Keratinocyte (primary cell): ENCODE measurements at regions not wholly inside any gene's neighbourhood (a gene's known extent, or its start where the extent isn't known, plus 50 kb on each side); places are given as distances from the start of the nearest gene placed in this dataset.

Experiments
- DNase-seq: peaks from one replicate; pipeline ENCODE4 v3.0.0-alpha.2; 2011; ENCODE audit warnings: low read depth, missing footprints, low spot score
- FAIRE-seq: peaks from 2 replicates; lab custom pipeline; 2011; peaks lifted over from hg19 to GRCh38; lab: Jason Lieb, UNC
- H2AFZ ChIP-seq: 2 replicates; pipeline ENCODE4 v1.6.0; 2012; ENCODE audit warnings: low read length, control low read depth, inconsistent platforms; ENCODE audit not compliant: control insufficient read depth
- H3K27ac ChIP-seq: 2 replicates; pipeline ENCODE4 v1.5.1; 2011; ENCODE audit warnings: low read length; ENCODE audit not compliant: control insufficient read depth, insufficient read depth
- H3K27me3 ChIP-seq: 3 replicates; pipeline ENCODE4 v1.6.0; 2011; ENCODE audit warnings: low read length; ENCODE audit not compliant: control insufficient read depth, insufficient read depth; ENCODE audit errors: extremely low read depth
- H3K36me3 ChIP-seq, 2 experiments: 2 replicates in 1 of 2; 3 replicates in 1 of 2; pipeline ENCODE4 v1.5.1; 2011; ENCODE audit warnings: low read length in 2 of 2, mild to moderate bottlenecking in 1 of 2; ENCODE audit not compliant: control insufficient read depth in 2 of 2, insufficient read depth in 2 of 2; ENCODE audit errors: extremely low read depth in 1 of 2
- H3K4me1 ChIP-seq: 3 replicates; pipeline ENCODE4 v1.5.1; 2011; ENCODE audit warnings: low read length; ENCODE audit not compliant: control insufficient read depth, insufficient read depth; ENCODE audit errors: extremely low read depth
- H3K4me2 ChIP-seq: 3 replicates; pipeline ENCODE4 v1.6.0; 2011; ENCODE audit warnings: low read depth, low read length; ENCODE audit not compliant: control insufficient read depth, insufficient read depth; ENCODE audit errors: extremely low read depth
- H3K4me3 ChIP-seq, 3 experiments: fragments of 200-600 bp in 1 of 3; sonication (generic) in 1 of 3; 2 replicates in 2 of 3; 3 replicates in 1 of 3; pipeline ENCODE4 v1.5.1; 2011 to 2016; ENCODE audit warnings: low read length in 3 of 3, mild to moderate bottlenecking in 3 of 3, control low read depth in 2 of 3, inconsistent platforms in 1 of 3, low read depth in 1 of 3, mixed read lengths in 1 of 3, mixed run types in 1 of 3, moderate library complexity in 1 of 3; ENCODE audit not compliant: control insufficient read depth in 2 of 3, insufficient read depth in 2 of 3; ENCODE audit errors: extremely low read depth in 1 of 3
- H3K79me2 ChIP-seq: 2 replicates; pipeline ENCODE4 v1.6.0; 2012; ENCODE audit warnings: low read length; ENCODE audit not compliant: control insufficient read depth, insufficient read depth
- H3K9ac ChIP-seq: 3 replicates; pipeline ENCODE4 v1.6.0; 2011; ENCODE audit warnings: low read length; ENCODE audit not compliant: control insufficient read depth, insufficient read depth; ENCODE audit errors: extremely low read depth
- H3K9me1 ChIP-seq: 3 replicates; pipeline ENCODE4 v1.6.0; 2011; ENCODE audit warnings: low read length; ENCODE audit not compliant: control insufficient read depth, insufficient read depth; ENCODE audit errors: extremely low read depth
- H3K9me3 ChIP-seq: 2 replicates; pipeline ENCODE4 v1.5.1; 2012; ENCODE audit warnings: low read depth, low read length; ENCODE audit not compliant: control insufficient read depth
- H4K20me1 ChIP-seq: 3 replicates; pipeline ENCODE4 v1.6.0; 2011; ENCODE audit warnings: low read length; ENCODE audit not compliant: control insufficient read depth, insufficient read depth; ENCODE audit errors: extremely low read depth
- EZH2 ChIP-seq: IDR thresholded peaks from one replicate; pipeline ENCODE4 v1.6.1; 2012; ENCODE audit warnings: inconsistent platforms, mild to moderate bottlenecking, low read length, moderate library complexity
- dilution Hi-C: fragments of 300-500 bp; cut with MboI; formaldehyde crosslinking; loops from one replicate; pipeline ENCODE4 v1.7.0; 2020; ENCODE audit warnings: low sequenced_read_pairs; ENCODE audit not compliant: extremely low pct_ligation_motif_present
- TF ChIP-seq, protein P1 (sequence below), 3 experiments: IDR thresholded peaks in 1 of 3; conservative IDR thresholded peaks in 1 of 3; optimal IDR thresholded peaks in 1 of 3; 2 replicates in 2 of 3; 3 replicates in 1 of 3; pipeline versions ENCODE3 to v1.5.1; 2011; ENCODE audit warnings: low read length in 3 of 3, mild to moderate bottlenecking in 3 of 3, moderate library complexity in 2 of 3, control low read depth in 1 of 3, inconsistent platforms in 1 of 3; ENCODE audit not compliant: insufficient read depth in 2 of 3; ENCODE audit errors: extremely low read depth in 1 of 3

DNA sequence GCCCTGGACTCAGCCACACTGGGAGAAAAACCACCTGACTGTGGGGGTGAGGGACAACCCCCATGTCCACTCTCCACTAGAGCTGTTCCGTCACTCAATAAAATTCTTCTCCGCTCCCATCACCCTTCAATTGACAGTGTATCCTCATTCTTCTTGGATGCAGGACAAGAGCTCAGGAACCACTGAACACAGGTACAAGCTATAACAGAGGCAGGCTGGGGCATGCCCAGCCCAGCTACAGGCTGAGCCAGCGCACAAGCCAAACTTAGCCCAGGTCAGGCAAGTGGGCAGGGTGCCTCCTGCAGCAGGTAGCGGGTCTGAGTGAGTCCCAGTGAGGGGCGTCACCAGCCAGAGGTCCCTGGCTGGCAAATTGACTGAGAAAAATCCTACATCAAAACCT is 183.4 kb downstream of the HINT1 start:
- Histone ChIP-seq H3K4me1 (no peaks in the 10 kb centered on the region), H3K27ac (no peak overlapping the region), H3K4me2 (no peak overlapping the region), H3K9me3 (no peaks in the 10 kb centered on the region), H3K79me2 (no peaks in the 10 kb centered on the region), H3K9ac (no peak overlapping the region), H2AFZ (no peak overlapping the region), H3K36me3 (no peaks in the 10 kb centered on the region), H4K20me1 (no peaks in the 10 kb centered on the region), H3K27me3 (no peaks in the 10 kb centered on the region), H3K4me3 (no peak overlapping the region), H3K9me1 (no peaks in the 10 kb centered on the region)
- dilution Hi-C loops, result no loop called here
- TF ChIP-seq EZH2, result no peak
- TF ChIP-seq, protein P1, sequence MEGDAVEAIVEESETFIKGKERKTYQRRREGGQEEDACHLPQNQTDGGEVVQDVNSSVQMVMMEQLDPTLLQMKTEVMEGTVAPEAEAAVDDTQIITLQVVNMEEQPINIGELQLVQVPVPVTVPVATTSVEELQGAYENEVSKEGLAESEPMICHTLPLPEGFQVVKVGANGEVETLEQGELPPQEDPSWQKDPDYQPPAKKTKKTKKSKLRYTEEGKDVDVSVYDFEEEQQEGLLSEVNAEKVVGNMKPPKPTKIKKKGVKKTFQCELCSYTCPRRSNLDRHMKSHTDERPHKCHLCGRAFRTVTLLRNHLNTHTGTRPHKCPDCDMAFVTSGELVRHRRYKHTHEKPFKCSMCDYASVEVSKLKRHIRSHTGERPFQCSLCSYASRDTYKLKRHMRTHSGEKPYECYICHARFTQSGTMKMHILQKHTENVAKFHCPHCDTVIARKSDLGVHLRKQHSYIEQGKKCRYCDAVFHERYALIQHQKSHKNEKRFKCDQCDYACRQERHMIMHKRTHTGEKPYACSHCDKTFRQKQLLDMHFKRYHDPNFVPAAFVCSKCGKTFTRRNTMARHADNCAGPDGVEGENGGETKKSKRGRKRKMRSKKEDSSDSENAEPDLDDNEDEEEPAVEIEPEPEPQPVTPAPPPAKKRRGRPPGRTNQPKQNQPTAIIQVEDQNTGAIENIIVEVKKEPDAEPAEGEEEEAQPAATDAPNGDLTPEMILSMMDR (optimal IDR thresholded peaks at IDR 0.05 in 1 of 3, IDR thresholded peaks at IDR 0.05 in 1 of 3, conservative IDR thresholded peaks at IDR 0.05 in 1 of 3; ENCODE audit: extremely low read depth in 1 of 3, insufficient read depth in 2 of 3, low read length in 3 of 3), result no peak
- no peak for FAIRE-seq
- DNase-seq, result no peak

- Histone ChIP-seq H3K4me3 (no peak overlapping the region), H3K27me3 (no peaks in the 10 kb centered on the region), H3K4me1 (peaks cover 4% of the 10 kb centered on the region), H3K9me1 (no peaks in the 10 kb centered on the region), H3K4me2 (no peak overlapping the region), H3K36me3 (no peaks in the 10 kb centered on the region), H3K27ac (no peak overlapping the region), H2AFZ (no peak overlapping the region), H4K20me1 (no peaks in the 10 kb centered on the region), H3K79me2 (no peaks in the 10 kb centered on the region), H3K9me3 (no peaks in the 10 kb centered on the region), H3K9ac (no peak overlapping the region)
- no peak for TF ChIP-seq EZH2
- TF ChIP-seq, protein P1 (optimal IDR thresholded peaks at IDR 0.05 in 1 of 3, IDR thresholded peaks at IDR 0.05 in 1 of 3, conservative IDR thresholded peaks at IDR 0.05 in 1 of 3; ENCODE audit: extremely low read depth in 1 of 3, insufficient read depth in 2 of 3, low read length in 3 of 3), result no peak
- no peak for DNase-seq
- no peak for FAIRE-seq
- dilution Hi-C loops, result no loop called here
These were observed 186.6 kb downstream of the HINT1 start for GRCh38 chr5:130978475-130978874.
